ENCODE measurements at regions not wholly inside any gene's neighbourhood (a gene's known extent, or its start where the extent isn't known, plus 50 kb on each side); places are given as distances from the start of the nearest gene placed in this dataset.

- ChIA-PET POLR2A (interaction anchor here (0.6 to 1.8 kb wide), 8 partner anchors 13 to 151 kb away, joined by 3 to 8 read pairs (median 3); no protein-coding TSS in a partner anchor), CTCF (ENCODE audit: unreplicated experiment) (interaction anchor here (1.2 kb wide), 1 partner anchor 92 kb away, joined by 3 read pairs; no protein-coding TSS in a partner anchor)
- Histone ChIP-seq H3K4me3 (ENCODE audit: low read depth, low read length, poor library complexity, severe bottlenecking) (no peak overlapping the region), H3K4me2 (ENCODE audit: low read length) (no peak overlapping the region), H3K79me2 (ENCODE audit: insufficient read depth, low read depth, low read length) (no peaks in the 10 kb centered on the region), H3K9me3 (ENCODE audit: low read length) (no peaks in the 10 kb centered on the region), H3K9me2 (ENCODE audit: insufficient read depth, low read length) (no peaks in the 10 kb centered on the region), H4K20me1 (ENCODE audit: insufficient read depth, low read length) (no peaks in the 10 kb centered on the region), H3K4me1 (ENCODE audit: insufficient read depth, low read length, poor library complexity, severe bottlenecking) (peaks cover 24% of the 10 kb centered on the region), H3K36me3 (ENCODE audit: insufficient read depth, low read length) (no peaks in the 10 kb centered on the region), H3K27ac (ENCODE audit: low read depth, low read length, poor library complexity, severe bottlenecking) (no peak overlapping the region), H2AFZ (ENCODE audit: low read length) (no peak overlapping the region)
- DNase-seq (ENCODE audit: low spot score), result no peak
- intact Hi-C loops (cut with micrococcal nuclease; ENCODE audit: unreplicated experiment), result no loop called here
- no TSS peak for BruUV-seq (replicated peaks)
- TF ChIP-seq EZH2phosphoT487 (IDR thresholded peaks at IDR 0.05; ENCODE audit: borderline replicate concordance, low read depth, low read length), result no peak
- TF ChIP-seq, protein P1, sequence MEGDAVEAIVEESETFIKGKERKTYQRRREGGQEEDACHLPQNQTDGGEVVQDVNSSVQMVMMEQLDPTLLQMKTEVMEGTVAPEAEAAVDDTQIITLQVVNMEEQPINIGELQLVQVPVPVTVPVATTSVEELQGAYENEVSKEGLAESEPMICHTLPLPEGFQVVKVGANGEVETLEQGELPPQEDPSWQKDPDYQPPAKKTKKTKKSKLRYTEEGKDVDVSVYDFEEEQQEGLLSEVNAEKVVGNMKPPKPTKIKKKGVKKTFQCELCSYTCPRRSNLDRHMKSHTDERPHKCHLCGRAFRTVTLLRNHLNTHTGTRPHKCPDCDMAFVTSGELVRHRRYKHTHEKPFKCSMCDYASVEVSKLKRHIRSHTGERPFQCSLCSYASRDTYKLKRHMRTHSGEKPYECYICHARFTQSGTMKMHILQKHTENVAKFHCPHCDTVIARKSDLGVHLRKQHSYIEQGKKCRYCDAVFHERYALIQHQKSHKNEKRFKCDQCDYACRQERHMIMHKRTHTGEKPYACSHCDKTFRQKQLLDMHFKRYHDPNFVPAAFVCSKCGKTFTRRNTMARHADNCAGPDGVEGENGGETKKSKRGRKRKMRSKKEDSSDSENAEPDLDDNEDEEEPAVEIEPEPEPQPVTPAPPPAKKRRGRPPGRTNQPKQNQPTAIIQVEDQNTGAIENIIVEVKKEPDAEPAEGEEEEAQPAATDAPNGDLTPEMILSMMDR (conservative IDR thresholded peaks at IDR 0.05; ENCODE audit: low read length), result no peak
Observed at GRCh38 chr2:38467768-38468455, 90.8 kb upstream of the ATL2 start.

DNA sequence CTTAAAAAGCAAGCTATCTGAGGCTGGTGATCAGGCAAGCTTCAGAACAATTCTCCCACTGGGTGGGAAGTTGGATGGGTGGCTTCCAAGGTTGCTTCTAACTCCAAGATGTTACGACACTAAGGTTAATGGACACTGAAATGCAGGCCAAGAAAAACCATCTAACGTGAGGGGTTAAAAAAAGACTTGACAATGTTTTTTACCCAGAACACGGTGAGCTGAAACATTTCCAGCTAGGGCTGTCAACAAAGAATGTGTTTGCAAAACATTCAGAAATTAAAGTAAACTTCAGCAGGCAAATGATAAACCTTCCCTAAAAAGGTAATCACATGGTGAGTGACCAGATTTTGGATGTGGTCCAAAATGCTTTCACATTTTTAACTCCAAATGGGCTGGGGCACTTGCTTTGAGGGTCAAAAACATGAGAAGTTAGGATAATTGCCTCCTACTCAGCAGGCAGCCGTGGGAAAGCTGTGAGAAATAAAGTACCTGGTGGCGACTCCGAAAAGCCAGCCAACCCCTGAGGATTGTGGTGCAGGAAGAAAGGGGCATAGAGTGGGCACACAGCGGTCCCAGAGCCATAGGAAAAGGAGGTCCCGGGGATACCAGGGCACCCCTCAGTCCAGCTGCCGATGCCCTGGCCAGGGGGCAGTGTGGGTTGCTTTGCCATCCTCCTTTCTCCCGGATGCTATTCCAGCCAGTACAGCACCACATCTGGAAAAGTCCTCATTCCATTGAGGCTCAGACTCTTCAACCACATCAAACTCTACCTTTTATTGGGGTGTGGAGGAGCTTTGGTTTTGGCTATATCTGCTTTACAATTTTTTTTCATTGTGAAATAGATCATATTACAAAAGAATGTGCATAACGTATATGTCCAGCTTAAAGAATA, 90.0 kb upstream of the ATL2 start:
- no peaks in the 10 kb centered on the region for H3K36me3 ChIP-seq (ENCODE audit: insufficient read depth, low read length)
- ChIA-PET CTCF (ENCODE audit: unreplicated experiment) (interaction anchor here (1.2 kb wide), 1 partner anchor 91 kb away, joined by 3 read pairs; no protein-coding TSS in a partner anchor), POLR2A (interaction anchor here (0.6 to 1.1 kb wide), 4 partner anchors 14 to 150 kb away, joined by 3 read pairs; no protein-coding TSS in a partner anchor)
- intact Hi-C loops (cut with micrococcal nuclease; ENCODE audit: unreplicated experiment), result no loop called here
- H3K4me3 ChIP-seq (ENCODE audit: low read depth, low read length, poor library complexity, severe bottlenecking), result no peak overlapping the region
- no peaks in the 10 kb centered on the region for H3K79me2 ChIP-seq (ENCODE audit: insufficient read depth, low read depth, low read length)
- no peak overlapping the region for H2AFZ ChIP-seq (ENCODE audit: low read length)
- H3K27ac ChIP-seq (ENCODE audit: low read depth, low read length, poor library complexity, severe bottlenecking), result no peak overlapping the region
- no peaks in the 10 kb centered on the region for H3K9me3 ChIP-seq (ENCODE audit: low read length)
- peaks cover 24% of the 10 kb centered on the region for H3K4me1 ChIP-seq (ENCODE audit: insufficient read depth, low read length, poor library complexity, severe bottlenecking)
- H3K4me2 ChIP-seq (ENCODE audit: low read length), result no peak overlapping the region
- no peaks in the 10 kb centered on the region for H4K20me1 ChIP-seq (ENCODE audit: insufficient read depth, low read length)
- TF ChIP-seq, protein P1 (conservative IDR thresholded peaks at IDR 0.05; ENCODE audit: low read length), result no peak
- no peak for TF ChIP-seq EZH2phosphoT487 (IDR thresholded peaks at IDR 0.05; ENCODE audit: borderline replicate concordance, low read depth, low read length)
- no TSS peak for BruUV-seq (replicated peaks)
- H3K9me2 ChIP-seq (ENCODE audit: insufficient read depth, low read length), result no peaks in the 10 kb centered on the region
- no peak for DNase-seq (ENCODE audit: low spot score)

Data from OCI-LY7 (cell line).